NOMO-1 (cell line): ENCODE measurements at regions not wholly inside any gene's neighbourhood (a gene's known extent, or its start where the extent isn't known, plus 50 kb on each side); places are given as distances from the start of the nearest gene placed in this dataset.

Source experiments
- DNase-seq, 2 experiments: peaks; one replicate each; lab custom pipeline; 2025; ENCODE audit not compliant: unreplicated experiment in 2 of 2; lab: John Stamatoyannopoulos, UW

DNA sequence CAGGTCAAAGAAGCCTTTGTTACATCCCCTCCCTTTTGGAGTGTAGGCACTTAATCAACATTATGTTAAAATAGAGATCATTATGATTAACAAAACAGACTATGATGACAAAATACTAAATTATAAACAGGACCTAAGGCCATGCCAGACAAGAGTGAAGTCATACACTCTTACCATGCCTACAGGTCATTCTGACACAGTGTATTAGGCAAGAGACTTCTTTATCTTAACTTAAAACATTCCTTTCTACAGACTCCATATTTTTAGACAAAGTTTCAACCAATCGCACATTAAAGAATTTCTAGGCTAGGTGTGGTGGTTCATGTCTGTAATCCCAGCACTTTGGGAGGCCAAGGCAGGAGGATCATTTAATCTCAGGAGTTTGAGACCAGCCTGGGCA lies 128.6 kb upstream of the SLC34A2 start:
- no peak for DNase-seq

DNA sequence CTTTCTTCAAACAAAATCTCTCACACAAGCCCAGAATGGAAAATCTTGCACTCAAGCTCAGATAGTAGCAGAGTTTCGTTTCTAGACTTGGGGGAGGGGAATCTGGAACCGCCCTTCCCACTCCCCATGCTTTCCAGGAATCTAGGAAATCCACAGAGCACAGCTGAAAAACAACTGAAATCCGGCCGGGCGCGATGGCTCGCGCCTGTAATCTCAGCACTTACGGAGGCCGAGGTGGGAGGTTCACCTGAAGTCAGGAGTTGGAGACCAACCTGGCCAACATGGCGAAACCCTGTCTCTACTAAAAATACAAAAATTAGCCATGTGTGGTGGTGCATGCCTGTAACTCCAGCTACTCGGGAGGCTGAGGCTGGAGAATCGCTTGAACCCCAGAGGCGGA lies 127.3 kb upstream of the SLC34A2 start:
- DNase-seq, result no peak

DNA sequence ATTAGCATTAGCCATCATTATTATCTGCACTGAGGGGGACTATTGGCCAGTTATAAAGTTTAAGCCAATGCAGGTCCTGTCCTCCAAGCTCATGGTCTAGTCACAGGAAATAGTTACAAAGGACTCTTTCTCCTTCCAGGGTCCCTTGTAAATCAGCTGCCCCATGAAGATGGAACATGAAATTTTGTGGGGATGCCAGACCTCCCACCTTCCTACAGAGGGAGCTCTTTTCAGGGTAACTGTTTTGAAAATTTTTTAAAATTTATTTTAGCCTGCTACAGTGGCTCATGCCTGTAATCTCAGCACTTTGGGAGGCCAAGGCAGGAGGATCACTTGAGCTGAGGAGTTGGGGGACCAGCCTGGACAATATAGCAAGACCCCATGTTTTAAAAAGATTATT lies 124.4 kb upstream of the SLC34A2 start:
- no peak for DNase-seq

DNA sequence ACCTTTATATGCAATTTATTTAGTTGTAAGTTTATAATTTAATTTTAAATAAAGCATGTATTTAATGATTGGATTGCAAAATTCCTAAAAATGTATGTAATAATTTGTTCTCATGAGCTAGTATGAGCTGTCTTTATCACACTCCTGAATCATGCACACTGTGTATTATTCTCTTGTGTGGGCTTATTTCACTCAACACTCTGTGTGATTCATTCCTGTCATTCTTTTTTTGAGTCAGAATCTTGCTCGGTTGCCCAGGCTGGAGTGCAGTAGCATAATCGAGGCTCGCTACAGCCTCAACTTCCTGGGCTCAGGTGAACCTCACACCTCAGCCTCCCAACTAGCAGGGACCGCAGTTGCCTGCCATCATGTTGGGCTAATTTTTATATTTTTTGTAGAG lies 123.1 kb upstream of the SLC34A2 start:
- no peak for DNase-seq

DNA sequence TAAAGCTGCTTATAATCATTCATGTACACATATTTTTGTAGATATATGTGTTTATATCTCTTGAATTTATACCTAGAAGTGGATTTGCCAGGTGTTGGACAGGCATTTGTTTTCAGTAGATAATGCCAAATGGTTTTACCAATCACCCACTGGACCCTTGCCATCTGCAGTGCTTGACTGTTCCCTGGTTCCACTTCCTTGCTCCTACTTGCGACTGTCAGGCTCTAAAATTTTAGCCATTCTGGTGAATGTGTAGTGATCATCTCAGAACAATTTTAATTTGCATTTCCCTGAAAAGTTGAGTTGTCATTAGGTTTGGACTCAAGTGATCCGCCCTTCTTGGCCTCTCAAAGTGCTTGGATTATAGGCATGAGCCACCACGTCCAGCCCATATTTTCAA lies 122.4 kb upstream of the SLC34A2 start:
- DNase-seq, result no peak

DNA sequence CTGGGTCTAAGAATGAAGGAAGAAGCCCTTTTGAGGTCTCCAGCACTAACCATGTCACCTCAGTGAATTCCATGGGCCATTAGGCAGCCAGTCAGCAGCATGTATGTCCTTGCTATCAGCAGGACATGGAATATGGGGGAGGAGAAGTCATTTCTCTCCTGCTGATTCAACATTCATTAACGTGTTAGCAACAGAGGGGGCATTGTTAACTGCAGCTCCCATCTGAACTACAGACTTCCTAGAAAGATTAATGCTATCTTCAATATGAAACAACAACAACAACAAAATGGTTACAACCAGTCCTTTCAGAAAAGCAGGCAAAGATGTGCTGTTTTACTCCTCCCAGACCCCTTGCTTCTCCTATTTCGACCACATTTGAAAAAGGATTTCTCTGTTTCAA lies 120.4 kb upstream of the SLC34A2 start:
- DNase-seq, result no peak

DNA sequence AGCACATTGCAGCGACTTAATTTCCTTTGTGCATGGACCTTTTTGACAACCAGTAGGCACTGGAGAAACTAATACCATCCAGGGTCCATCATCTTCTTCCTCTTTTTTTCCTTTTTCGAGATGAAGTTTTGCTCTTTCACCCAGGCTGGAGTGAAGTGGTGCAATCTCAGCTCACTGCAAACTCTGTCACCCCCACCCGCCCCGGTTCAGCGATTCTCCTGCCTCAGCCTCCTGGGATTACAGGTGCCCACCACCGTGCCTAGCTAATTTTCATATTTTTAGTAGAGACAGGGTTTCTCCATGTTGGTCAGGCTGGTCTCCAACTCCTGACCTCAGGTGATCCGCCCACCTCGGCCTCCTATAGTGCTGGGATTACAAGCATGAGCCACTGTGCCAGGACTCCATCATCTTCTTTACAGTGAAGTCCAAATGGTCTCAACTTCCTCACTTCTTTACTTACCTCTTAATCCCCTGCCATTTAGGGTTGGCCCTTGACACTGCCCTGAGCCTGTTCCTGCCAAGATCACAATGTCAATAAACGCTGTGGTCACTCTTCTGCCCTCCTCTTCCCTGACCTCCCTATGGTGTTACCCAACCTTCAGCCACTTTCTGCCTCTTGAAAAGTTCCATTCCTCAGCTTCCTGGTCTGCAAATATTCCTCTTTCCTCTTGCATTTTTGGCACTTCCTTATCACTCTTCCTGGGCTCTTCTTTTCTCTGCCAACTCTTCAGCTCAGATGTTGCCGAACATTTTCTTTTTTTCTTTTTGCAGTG lies 119.8 kb upstream of the SLC34A2 start:
- DNase-seq, result no peak

DNA sequence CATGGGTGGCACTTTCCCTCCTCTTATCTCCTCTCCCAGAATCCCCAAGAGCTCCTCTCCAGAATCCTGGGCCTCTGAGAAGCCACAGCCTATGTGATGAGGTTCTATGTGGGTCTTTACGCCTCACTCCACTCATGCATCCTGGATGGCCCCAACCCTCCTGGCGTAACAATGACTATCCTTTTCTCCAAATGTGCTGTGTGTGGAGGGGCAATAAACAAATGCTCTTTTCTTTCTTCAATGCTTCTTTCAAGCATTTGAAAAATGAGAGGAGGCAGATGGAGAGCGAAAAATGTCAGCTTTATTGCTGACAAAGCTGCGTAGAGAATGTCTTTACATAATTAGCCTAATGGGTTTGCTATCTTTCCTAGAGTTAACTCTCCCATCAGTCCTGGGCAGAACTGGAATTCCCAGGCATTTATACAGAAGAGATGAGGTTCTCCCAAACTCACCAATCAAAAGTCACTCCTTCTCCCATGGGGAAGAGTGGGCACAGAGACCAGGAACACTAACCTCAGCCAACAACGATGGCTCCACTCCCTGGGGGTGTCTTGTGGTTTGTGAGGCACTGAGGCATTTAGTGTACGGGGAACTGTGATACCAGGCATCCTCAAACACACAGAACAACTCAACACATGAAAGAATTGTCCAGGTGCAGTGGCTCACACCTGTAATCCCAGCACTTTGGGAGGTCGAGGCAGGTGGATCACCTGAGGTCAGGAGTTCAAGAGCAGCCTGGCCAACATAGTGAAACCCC lies 118.9 kb upstream of the SLC34A2 start:
- DNase-seq, result no peak

DNA sequence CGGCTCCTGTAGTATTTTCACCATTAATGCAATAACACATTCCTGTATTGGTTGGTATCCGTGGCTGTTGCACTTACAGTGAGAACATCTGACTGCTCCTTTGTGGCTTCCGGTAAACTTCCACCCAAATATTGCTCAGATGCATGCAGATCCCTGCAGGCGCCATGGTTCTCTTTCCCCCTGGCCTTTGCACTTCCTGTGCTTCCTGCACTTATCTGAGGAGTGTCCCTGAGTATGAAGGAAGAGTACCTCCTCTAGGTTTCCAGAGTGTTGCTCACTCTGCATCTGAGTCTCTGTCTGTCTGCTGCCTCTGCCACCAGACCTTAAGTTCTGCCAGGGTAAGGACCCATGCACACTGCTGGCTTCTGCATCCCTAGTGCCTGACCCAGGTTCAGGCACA lies 117.2 kb upstream of the SLC34A2 start:
- DNase-seq, result no peak

DNA sequence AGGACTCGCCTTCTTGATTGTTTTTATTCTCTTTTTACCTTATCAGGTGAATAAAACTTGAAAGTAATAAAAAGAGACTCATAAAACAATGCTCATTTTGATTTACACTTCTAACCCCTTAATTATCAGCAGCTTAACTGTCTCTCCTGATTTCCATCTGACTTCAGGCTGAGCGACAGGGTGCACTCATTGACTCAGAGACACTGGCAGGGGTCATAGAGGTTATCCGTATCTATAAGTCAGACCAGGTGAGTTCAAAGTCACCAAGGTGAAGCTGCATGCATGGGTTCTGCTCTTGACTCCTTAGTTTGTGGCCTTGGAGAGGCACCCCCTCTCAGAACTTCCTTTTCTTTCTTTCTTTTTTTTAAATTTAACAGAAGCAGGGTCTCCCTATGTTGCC lies 116.4 kb upstream of the SLC34A2 start:
- no peak for DNase-seq

DNA sequence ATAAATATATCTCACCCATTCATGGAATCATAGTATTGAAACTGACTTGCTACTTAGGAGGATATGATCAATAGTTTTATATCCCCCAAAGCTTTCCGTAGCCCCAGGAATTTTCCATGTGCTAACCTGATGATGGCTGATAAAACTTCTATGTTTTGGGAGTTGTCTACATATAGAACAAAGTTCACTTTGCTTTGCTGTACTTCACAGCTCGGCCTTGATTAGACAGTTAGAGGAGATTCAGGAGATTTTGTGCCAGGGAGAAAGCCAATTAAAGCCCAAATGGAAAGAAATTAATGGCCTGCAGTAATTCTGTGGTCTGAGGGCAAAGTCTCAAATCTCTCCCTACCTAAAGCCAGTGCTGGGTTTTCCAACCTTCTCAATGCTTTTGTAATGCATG lies 114.9 kb upstream of the SLC34A2 start:
- DNase-seq, result no peak

DNA sequence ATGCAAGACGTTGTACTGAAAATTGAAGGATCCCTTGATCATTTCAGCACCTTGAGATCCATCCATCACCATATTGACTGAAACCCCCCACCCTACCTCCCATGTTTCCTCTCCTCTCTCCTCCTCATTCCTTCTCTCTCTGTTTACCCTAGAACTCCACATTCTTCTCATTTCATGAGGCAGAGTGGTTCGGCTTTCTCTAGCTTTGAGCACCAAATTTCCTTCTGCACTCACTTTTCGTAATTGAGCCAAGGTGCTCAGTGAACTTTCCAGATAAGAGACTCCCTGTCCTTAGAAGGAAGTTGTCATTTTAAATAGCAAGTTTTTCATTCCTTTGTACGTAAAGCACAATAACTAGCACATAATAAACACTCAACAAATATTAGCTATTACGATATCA lies 108.3 kb upstream of the SLC34A2 start:
- DNase-seq, result no peak

DNA sequence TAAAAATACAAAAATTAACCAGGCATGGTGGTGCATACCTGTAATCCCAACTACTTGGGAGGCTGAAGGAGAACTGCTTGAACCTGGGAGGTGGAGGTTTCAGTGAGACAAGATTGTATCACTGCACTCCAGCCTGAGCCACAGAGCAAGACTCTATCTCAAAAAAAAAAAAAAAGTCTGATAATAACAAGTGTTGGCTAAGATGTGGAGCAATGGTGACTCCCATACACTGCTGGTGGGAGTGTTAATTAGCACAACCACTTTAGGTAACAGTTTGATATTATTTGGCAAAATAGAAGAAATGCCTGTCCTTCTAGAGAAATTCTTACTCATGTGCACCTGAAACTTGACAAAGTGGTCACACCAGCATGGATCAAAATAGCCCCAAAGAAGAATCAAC lies 106.2 kb upstream of the SLC34A2 start:
- no peak for DNase-seq

DNA sequence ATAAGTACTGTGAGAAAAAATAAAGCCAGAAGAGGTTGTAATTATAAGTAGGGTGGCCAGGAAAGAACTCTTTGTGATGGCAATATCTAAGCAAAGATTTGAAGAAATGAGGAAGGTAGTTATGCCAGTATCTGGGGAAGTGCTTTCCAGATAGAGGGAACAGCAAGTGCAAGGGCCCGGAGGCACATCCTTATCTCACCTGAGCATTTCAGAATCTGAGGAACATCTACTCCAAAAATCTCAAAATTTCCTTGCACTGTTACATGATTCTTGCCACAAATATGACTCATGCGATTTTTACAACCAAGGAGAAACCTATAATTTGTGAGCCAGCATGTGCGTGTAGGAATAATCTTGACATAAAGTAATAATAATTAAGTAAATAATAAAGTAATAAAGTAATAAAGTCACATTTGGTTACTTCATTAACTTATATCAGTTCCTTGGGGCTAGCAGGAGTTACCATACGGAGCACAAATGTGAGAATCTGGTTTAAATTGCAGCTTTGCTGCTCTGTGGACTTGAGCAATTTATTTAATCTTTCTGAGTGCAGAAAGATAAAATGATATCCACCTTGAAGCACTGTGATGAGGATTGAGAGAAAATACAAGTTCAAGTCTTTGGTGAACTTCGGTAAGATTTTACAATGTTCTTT lies 105.1 kb upstream of the SLC34A2 start:
- no peak for DNase-seq

DNA sequence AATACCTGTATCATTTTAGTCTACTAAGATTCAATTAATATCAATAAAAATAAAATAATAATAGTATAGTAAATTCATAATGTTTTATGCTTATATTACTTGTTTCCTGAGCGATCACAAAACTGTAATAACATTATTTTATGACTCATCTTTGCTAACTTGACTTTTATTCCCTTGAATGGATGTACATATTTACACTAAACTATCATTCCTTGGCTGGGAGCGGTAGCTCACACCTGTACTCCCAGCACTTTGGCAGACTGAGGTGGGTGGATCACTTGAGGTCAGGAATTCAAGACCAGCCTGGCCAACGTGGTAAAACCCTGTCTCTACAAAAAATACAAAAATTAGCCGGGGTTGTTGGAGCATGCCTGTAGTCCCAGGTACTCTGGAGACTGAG lies 104.0 kb upstream of the SLC34A2 start:
- DNase-seq, result no peak

DNA sequence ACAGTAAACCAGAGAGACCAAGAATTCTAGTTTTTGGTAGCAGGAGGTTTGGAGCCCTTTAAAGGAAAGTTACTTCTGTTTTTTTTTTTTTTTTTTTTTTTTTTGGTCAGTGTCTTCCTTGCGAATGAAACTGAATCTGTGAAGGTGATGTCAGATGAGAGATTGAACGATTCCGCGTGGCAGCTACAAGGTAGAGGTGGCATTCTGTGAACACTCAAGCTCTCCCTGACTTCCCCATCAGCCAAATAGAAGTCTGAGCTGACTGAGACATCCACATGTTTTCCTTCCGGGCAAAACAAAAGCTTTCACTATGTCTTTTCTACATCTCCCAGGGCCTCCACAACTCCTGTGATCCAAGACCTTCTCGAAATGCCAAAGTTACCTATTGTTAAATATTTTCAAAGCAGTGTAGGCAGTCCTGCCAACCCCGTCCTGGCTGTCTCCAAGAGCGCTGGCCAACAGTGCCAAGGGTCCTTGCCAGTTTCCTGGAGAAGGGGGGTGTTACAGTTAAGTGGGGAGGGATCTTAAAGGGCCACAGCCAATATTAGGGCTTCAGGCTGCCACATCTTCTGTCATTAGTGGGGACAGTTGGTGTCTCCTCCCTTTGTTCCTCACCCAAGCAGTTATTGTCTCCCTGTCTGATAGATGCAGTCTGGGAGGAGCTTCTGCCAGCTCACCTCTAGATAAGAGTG lies 102.9 kb upstream of the SLC34A2 start:
- DNase-seq, result peak in 1 of 2 experiments; percentile 6

DNA sequence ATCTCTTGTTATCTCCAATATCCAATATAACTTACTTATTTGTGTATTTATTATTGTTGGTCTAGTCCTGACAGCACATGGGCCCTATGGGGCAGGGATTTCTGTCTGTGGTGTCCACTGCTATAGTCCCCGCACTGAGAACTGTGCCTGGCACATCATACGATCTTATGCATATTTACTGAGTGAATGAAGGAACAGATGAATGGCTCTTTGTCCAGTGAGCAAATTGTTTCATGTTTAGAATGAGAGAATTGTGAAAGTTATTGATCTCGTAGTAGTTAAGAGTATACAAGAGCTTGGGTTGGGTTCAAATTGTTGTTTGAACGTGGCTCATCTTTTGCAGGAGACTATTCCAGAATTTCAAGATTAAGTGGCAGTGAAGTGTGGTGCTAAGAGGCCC lies 96.1 kb upstream of the SLC34A2 start:
- no peak for DNase-seq

DNA sequence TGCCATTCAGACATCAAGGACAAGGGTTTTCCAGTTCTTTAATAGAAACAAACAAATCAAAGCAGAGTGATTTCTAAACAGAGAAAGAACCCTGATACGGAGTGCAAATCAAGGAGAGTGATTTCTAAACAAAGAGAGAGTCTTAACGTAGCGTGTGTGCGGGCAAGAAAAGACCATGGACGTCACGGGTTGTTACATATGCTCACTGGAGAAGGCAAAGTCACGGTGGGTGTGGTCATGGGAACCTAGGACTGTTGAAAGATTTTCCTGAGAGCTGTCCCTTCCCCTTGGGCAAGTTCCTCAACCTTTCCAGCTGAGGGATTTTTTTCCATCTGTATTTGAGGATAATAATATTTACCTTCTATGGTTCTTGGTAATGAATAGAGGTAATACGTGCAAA lies 95.0 kb upstream of the SLC34A2 start:
- DNase-seq, result no peak

DNA sequence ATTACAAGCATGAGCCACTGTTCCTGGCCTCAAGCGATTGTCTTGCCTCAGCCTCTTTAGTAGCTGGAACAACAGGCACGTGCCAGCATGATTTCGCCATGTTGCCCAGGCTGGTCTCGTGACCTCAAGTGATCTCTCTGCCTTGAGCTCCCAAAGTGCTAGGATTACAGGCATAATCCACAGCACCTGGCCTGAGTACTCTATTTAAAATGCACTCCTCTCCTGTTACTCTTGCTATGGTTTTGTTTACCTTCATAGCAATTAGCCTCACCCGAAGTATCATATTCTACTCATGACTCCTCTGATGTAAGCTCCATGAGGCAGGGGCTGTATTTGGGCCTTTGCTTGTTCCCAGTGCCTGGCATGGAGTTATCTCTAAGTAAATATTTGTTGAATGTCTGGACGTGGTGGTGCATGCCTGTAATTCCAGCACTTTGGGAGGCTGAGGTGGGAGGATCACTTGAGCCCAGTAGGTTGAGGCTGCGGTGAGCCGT lies 92.5 kb upstream of the SLC34A2 start:
- DNase-seq, result no peak

DNA sequence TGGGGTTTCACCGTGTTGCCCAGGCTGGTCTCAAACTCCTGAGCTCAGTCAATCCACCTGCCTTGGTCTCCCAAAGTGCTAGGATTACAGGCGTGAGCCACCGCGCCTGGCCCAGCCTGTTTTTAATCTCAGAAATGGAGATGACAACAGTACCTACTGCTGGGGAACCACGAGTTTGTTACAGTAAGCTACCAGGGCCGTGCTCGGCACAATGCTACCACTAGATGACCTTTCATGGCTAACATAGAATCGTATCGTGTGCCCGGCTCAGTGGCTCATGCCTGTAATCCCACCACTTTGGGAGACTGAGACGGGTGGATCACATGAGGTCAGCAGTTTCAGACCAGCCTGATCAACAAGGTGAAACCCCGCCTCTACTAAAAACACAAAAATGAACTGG lies 90.8 kb upstream of the SLC34A2 start:
- DNase-seq, result no peak

DNA sequence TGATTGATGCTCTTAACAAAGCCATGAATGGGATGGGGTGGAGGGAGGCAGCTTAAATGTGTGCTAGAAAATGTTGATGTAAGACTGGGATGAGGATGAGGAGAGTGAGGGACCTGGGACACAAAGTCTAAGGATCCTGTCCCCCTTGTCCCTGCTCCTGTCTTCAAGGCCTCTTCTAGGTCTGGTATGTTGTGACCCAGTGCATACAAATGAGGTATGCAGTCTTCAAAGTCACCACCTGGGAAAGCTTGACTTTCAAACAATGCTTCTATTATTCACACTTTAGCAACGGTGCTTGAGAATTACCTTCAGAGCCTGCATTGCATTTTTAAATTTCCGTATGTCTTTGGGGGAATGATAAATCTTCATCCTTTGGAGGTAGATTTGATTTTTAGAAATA lies 88.4 kb upstream of the SLC34A2 start:
- no peak for DNase-seq
